Activated naive CD8-positive, alpha-beta T cell treated with anti-CD3 and anti-CD28 coated beads, Interleukin-2, amount 10 ng/mL, durations not matched to agents 7 days and 5 days (primary cell): ENCODE measurements at regions not wholly inside any gene's neighbourhood (a gene's known extent, or its start where the extent isn't known, plus 50 kb on each side); places are given as distances from the start of the nearest gene placed in this dataset.

ENCODE experiments used
- ATAC-seq: fragments of 150-1000 bp; cut with Tn5 transposase; one replicate; pipeline ENCODE4 v1.10.0; 2021; ENCODE audit warnings: low read depth, moderate library complexity
- POLR2A ChIA-PET: fragments of 350-600 bp; sonication (Branson Sonifier 250); formaldehyde crosslinking; loops from one replicate; lab custom pipeline; 2021; ENCODE audit warnings: antibody characterized with exemption; lab: Charles Lee
- DNase-seq: peaks from one replicate; pipeline ENCODE4 v3.0.0; 2021
- H3K27ac Mint-ChIP-seq: one replicate; pipeline ENCODE4 v1.8.0; 2022; ENCODE audit warnings: mild to moderate bottlenecking, mixed read lengths
- H3K27me3 Mint-ChIP-seq: one replicate; pipeline ENCODE4 v1.8.0; 2022; ENCODE audit warnings: mild to moderate bottlenecking, moderate library complexity, mixed read lengths
- H3K36me3 Mint-ChIP-seq: one replicate; pipeline ENCODE4 v1.8.0; 2021; ENCODE audit warnings: mild to moderate bottlenecking, mixed read lengths
- H3K4me1 Mint-ChIP-seq: one replicate; pipeline ENCODE4 v1.8.0; 2021; ENCODE audit warnings: mixed read lengths
- H3K4me3 Mint-ChIP-seq: one replicate; pipeline ENCODE4 v1.8.0; 2022; ENCODE audit warnings: mild to moderate bottlenecking, moderate library complexity, mixed read lengths
- H3K9me3 Mint-ChIP-seq: one replicate; pipeline ENCODE4 v1.8.0; 2021; ENCODE audit warnings: mixed read lengths

DNA sequence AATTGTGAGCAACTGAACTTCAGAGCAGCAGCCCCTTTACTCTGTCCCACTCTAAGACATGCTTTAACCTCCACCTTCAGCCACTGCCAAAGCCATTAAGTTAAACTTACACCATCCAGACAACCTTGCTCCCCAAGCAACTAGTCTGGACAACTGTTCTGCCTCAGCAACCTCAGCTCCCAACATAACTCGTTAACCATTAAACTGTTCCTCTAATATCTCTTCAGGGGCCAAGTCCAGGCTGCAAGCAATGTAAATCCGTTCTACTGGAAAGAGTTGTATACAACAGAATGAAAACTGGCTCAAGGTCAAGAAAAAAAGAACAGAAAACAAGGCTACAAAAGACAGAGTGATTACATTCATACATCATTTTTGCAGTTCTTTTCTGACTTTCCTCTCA lies 131.7 kb upstream of the TARS1 start:
- POLR2A ChIA-PET, result no interaction called here
- no peaks in the 10 kb centered on the region for H3K36me3 Mint-ChIP-seq
- no peaks in the 10 kb centered on the region for H3K4me1 Mint-ChIP-seq
- no peak overlapping the region for H3K4me3 Mint-ChIP-seq
- DNase-seq (no peak), ATAC-seq (no peak)
- no peak overlapping the region for H3K27ac Mint-ChIP-seq
- no peaks in the 10 kb centered on the region for H3K9me3 Mint-ChIP-seq
- no peaks in the 10 kb centered on the region for H3K27me3 Mint-ChIP-seq

DNA sequence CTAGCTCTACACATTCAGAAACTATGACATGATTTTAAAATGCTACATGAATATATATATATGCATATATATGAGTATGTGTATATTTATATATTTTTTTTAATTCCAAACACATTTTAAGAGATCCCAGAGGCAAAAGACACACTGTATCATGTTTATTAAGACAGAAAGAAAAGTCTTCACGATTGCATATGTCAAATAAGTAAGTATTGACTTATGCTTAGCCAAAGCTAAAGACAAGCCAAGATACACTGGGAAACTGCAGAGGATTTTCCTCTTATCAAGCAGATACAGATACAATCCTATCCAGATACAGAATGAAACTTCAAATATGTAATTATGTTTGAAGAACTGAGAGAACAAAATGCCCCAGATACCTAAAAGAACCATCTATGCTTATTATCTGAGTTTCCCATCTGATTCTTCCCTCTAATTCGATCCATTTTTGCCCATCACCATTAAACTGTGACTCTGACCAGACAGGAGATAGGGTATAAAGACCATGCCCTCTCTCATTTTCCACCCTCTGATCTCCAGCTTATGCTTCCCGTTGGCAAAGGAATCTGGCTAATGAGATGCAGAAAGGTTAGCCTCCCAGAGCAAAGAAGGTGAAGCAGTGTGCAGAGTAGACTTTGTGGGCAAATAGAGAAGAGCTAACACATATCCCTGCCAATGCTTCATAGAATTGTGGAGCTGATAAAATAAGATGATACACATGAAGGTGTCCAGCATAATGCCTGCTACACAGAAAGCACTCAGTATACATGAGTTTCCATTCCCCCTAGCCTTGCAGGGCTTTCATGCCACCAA lies 131.0 kb upstream of the TARS1 start:
- H3K27me3 Mint-ChIP-seq, result no peaks in the 10 kb centered on the region
- H3K27ac Mint-ChIP-seq, result no peak overlapping the region
- no peak for DNase-seq
- no peaks in the 10 kb centered on the region for H3K4me1 Mint-ChIP-seq
- POLR2A ChIA-PET, result no interaction called here
- H3K4me3 Mint-ChIP-seq, result no peak overlapping the region
- no peak for ATAC-seq
- no peaks in the 10 kb centered on the region for H3K9me3 Mint-ChIP-seq
- H3K36me3 Mint-ChIP-seq, result no peaks in the 10 kb centered on the region

DNA sequence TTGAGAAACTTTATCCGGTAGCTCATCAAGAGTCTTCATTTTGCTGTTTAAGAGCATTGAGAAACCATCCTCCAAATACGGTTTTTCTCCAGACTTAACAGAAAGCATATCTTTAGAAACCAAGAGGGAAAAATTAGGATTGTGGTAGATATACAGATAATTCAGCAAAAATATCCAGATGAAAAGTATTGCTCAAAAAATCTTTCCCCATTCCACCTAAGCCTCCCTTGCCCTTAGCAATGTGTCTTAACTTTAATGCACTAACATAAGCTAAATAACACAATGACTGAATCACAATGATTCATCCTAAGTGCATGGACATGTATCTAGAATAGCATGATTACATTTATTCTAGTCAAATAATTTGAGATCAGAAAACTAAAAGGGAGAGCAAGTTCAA lies 130.3 kb upstream of the TARS1 start:
- Mint-ChIP-seq H3K27me3 (no peaks in the 10 kb centered on the region), H3K4me1 (no peaks in the 10 kb centered on the region), H3K27ac (no peak overlapping the region), H3K36me3 (no peaks in the 10 kb centered on the region), H3K4me3 (no peak overlapping the region), H3K9me3 (no peaks in the 10 kb centered on the region)
- no peak for ATAC-seq
- DNase-seq, result no peak
- POLR2A ChIA-PET, result no interaction called here

GRCh38 chr5:33311893-33312292 lies 128.9 kb upstream of the TARS1 start:
- no peaks in the 10 kb centered on the region for H3K36me3 Mint-ChIP-seq
- H3K4me1 Mint-ChIP-seq, result no peaks in the 10 kb centered on the region
- H3K4me3 Mint-ChIP-seq, result no peak overlapping the region
- no peak for DNase-seq
- H3K9me3 Mint-ChIP-seq, result no peaks in the 10 kb centered on the region
- POLR2A ChIA-PET, result no interaction called here
- no peak overlapping the region for H3K27ac Mint-ChIP-seq
- H3K27me3 Mint-ChIP-seq, result no peaks in the 10 kb centered on the region
- ATAC-seq, result no peak

GRCh38 chr5:33312571-33313549 lies 127.9 kb upstream of the TARS1 start:
- Mint-ChIP-seq H3K36me3 (no peaks in the 10 kb centered on the region), H3K9me3 (no peaks in the 10 kb centered on the region), H3K27ac (no peak overlapping the region), H3K4me1 (no peaks in the 10 kb centered on the region), H3K4me3 (no peak overlapping the region), H3K27me3 (no peaks in the 10 kb centered on the region)
- no peak for DNase-seq
- POLR2A ChIA-PET, result no interaction called here
- no peak for ATAC-seq

DNA sequence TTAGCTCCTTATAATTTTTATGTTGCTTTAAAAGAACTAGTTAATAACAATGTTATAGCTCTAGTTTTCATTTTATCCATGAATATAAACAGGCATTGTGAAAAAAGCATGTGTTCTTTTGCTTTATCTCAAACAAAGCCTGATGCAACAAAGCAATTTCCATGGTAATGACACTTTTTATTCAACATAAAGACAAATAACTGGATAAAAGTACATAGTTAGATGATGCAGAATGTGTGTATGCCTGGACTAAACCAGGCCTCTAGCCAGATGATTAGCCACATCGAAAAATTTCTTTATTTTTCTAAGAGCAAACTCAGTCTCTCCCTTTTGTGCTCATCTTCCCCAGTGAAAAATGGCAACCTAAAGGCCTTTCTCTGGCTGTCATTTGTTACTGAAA lies 125.6 kb upstream of the TARS1 start:
- POLR2A ChIA-PET, result no interaction called here
- ATAC-seq (no peak), DNase-seq (no peak)
- Mint-ChIP-seq H3K4me1 (no peaks in the 10 kb centered on the region), H3K9me3 (no peaks in the 10 kb centered on the region), H3K27ac (no peak overlapping the region), H3K4me3 (no peak overlapping the region), H3K36me3 (no peaks in the 10 kb centered on the region), H3K27me3 (no peaks in the 10 kb centered on the region)

- Mint-ChIP-seq H3K4me1 (no peaks in the 10 kb centered on the region), H3K27me3 (no peaks in the 10 kb centered on the region)
- POLR2A ChIA-PET, result no interaction called here
Measured at GRCh38 chr5:33316773-33317172, 124.0 kb upstream of the TARS1 start.

GRCh38 chr5:33317271-33317670 lies 123.5 kb upstream of the TARS1 start:
- no peaks in the 10 kb centered on the region for H3K4me1 Mint-ChIP-seq
- no peak for ATAC-seq
- no peaks in the 10 kb centered on the region for H3K36me3 Mint-ChIP-seq
- H3K27ac Mint-ChIP-seq, result no peak overlapping the region
- H3K27me3 Mint-ChIP-seq, result no peaks in the 10 kb centered on the region
- POLR2A ChIA-PET, result no interaction called here
- no peaks in the 10 kb centered on the region for H3K9me3 Mint-ChIP-seq
- H3K4me3 Mint-ChIP-seq, result no peak overlapping the region
- DNase-seq, result no peak

More at GRCh38 chr5:33316773-33317172, 124.0 kb upstream of the TARS1 start:
- Mint-ChIP-seq H3K9me3 (no peaks in the 10 kb centered on the region), H3K4me3 (no peak overlapping the region), H3K36me3 (no peaks in the 10 kb centered on the region), H3K27ac (no peak overlapping the region)
- ATAC-seq (no peak), DNase-seq (no peak)

DNA sequence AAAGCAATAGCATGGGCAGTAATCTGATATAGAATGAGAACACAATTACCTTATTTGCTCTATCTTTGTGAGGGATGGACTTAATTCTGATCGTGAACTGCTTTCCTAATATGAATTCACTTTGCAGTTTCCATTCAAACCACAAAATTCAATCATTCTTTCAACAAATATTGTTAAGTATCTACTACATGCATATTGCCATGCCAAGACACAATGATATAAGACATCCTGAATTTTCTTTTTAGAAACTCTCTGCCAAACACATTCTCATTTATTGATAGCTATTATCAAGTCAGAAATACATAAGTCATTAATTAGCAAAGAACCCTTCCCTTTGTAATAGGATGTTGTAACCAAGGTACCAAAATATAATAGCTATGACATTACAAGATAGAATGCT lies 121.6 kb upstream of the TARS1 start:
- no peaks in the 10 kb centered on the region for H3K36me3 Mint-ChIP-seq
- POLR2A ChIA-PET, result no interaction called here
- H3K27ac Mint-ChIP-seq, result no peak overlapping the region
- no peaks in the 10 kb centered on the region for H3K9me3 Mint-ChIP-seq
- no peak for DNase-seq
- H3K4me1 Mint-ChIP-seq, result no peaks in the 10 kb centered on the region
- no peak for ATAC-seq
- no peaks in the 10 kb centered on the region for H3K27me3 Mint-ChIP-seq
- no peak overlapping the region for H3K4me3 Mint-ChIP-seq

- no peaks in the 10 kb centered on the region for H3K36me3 Mint-ChIP-seq
- no peak for ATAC-seq
- POLR2A ChIA-PET, result no interaction called here
- no peak overlapping the region for H3K27ac Mint-ChIP-seq
- no peaks in the 10 kb centered on the region for H3K9me3 Mint-ChIP-seq
- DNase-seq, result no peak
- H3K27me3 Mint-ChIP-seq, result no peaks in the 10 kb centered on the region
- H3K4me1 Mint-ChIP-seq, result no peaks in the 10 kb centered on the region
- H3K4me3 Mint-ChIP-seq, result no peak overlapping the region
Measured at GRCh38 chr5:33319841-33320240, 120.9 kb upstream of the TARS1 start.

GRCh38 chr5:33321026-33321425 lies 119.7 kb upstream of the TARS1 start:
- no peaks in the 10 kb centered on the region for H3K27me3 Mint-ChIP-seq
- no peaks in the 10 kb centered on the region for H3K36me3 Mint-ChIP-seq
- no peaks in the 10 kb centered on the region for H3K4me1 Mint-ChIP-seq
- ATAC-seq (no peak), DNase-seq (no peak)
- POLR2A ChIA-PET, result no interaction called here
- no peak overlapping the region for H3K27ac Mint-ChIP-seq
- no peaks in the 10 kb centered on the region for H3K9me3 Mint-ChIP-seq
- no peak overlapping the region for H3K4me3 Mint-ChIP-seq

DNA sequence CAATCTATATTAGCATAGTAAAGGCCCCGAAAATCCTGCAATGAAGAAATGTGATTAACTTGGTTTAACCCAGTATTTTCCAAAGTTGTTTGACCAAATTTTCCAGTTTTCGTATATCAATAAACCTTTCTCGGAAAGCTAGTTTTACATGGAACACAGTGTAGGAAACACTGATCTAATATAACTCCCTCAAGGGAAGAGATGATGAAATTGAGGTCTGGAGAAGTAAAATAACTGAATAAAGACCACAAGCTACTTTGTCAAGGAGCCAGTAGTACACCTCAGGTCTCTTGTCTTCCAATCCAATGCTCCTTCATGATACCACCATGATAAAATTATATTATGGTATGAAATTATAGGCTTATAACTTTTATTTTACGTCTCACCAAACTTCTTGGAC lies 118.1 kb upstream of the TARS1 start:
- no peak overlapping the region for H3K4me3 Mint-ChIP-seq
- no peaks in the 10 kb centered on the region for H3K9me3 Mint-ChIP-seq
- no peaks in the 10 kb centered on the region for H3K4me1 Mint-ChIP-seq
- no peak for DNase-seq
- H3K27ac Mint-ChIP-seq, result no peak overlapping the region
- no peak for ATAC-seq
- no peaks in the 10 kb centered on the region for H3K27me3 Mint-ChIP-seq
- H3K36me3 Mint-ChIP-seq, result no peaks in the 10 kb centered on the region
- POLR2A ChIA-PET, result no interaction called here

- DNase-seq (no peak), ATAC-seq (no peak)
- no peak overlapping the region for H3K27ac Mint-ChIP-seq
- H3K4me1 Mint-ChIP-seq, result no peaks in the 10 kb centered on the region
- H3K36me3 Mint-ChIP-seq, result no peaks in the 10 kb centered on the region
- no peaks in the 10 kb centered on the region for H3K9me3 Mint-ChIP-seq
- POLR2A ChIA-PET, result no interaction called here
- H3K27me3 Mint-ChIP-seq, result no peaks in the 10 kb centered on the region
- H3K4me3 Mint-ChIP-seq, result no peak overlapping the region
Measured at GRCh38 chr5:33324667-33325307, 116.0 kb upstream of the TARS1 start.
